DND-41 (cell line): ENCODE measurements at regions not wholly inside any gene's neighbourhood (a gene's known extent, or its start where the extent isn't known, plus 50 kb on each side); places are given as distances from the start of the nearest gene placed in this dataset.
A peak's percentile ranks its signal among the peaks of the same experiment; 100 is the strongest.

Experiments
- ATAC-seq: fragments of 200-7000 bp; cut with Tn5 transposase; 3 replicates; pipeline ENCODE4 v1.9.1; 2021; ENCODE audit warnings: low read depth; ENCODE audit not compliant: insufficient read depth
- DNase-seq: peaks from one replicate; pipeline ENCODE4 v3.0.0-alpha.2; 2020
- H2AFZ ChIP-seq: 2 replicates; pipeline ENCODE4 v1.6.0; 2012; ENCODE audit warnings: low read depth, low read length
- H3K27ac ChIP-seq: 2 replicates; pipeline ENCODE4 v1.5.1; 2012; ENCODE audit warnings: low read length, inconsistent platforms
- H3K27me3 ChIP-seq: fragments of 200-600 bp; sonication (generic); 2 replicates; pipeline ENCODE4 v1.6.0; 2012; ENCODE audit warnings: low read length, mild to moderate bottlenecking, inconsistent platforms; ENCODE audit not compliant: insufficient read depth, poor library complexity
- H3K36me3 ChIP-seq: 2 replicates; pipeline ENCODE4 v1.5.1; 2012; ENCODE audit warnings: low read length, inconsistent platforms; ENCODE audit not compliant: insufficient read depth
- H3K4me1 ChIP-seq: 2 replicates; pipeline ENCODE4 v1.5.1; 2012; ENCODE audit warnings: mild to moderate bottlenecking, low read length; ENCODE audit not compliant: insufficient read depth
- H3K4me2 ChIP-seq: 2 replicates; pipeline ENCODE4 v1.6.0; 2012; ENCODE audit warnings: mild to moderate bottlenecking, moderate library complexity, low read length, inconsistent platforms; ENCODE audit not compliant: insufficient read depth
- H3K4me3 ChIP-seq, 2 experiments: fragments of 200-600 bp in 1 of 2; shearing (Covaris generic) in 1 of 2; 2 replicates each; pipeline ENCODE4 v1.5.1; 2012 to 2016; ENCODE audit warnings: inconsistent platforms in 2 of 2, low read length in 2 of 2, mild to moderate bottlenecking in 2 of 2, low read depth in 1 of 2, moderate library complexity in 1 of 2
- H3K79me2 ChIP-seq: 2 replicates; pipeline ENCODE4 v1.6.0; 2012; ENCODE audit warnings: low read length, inconsistent platforms; ENCODE audit not compliant: insufficient read depth
- H3K9ac ChIP-seq: 2 replicates; pipeline ENCODE4 v1.6.0; 2012; ENCODE audit warnings: low read depth, mild to moderate bottlenecking, inconsistent platforms, low read length, moderate library complexity
- H3K9me3 ChIP-seq: 2 replicates; pipeline ENCODE4 v1.5.1; 2012; ENCODE audit warnings: low read length, moderate library complexity, mild to moderate bottlenecking, inconsistent platforms; ENCODE audit not compliant: insufficient read depth, severe bottlenecking
- H4K20me1 ChIP-seq: 2 replicates; pipeline ENCODE4 v1.6.0; 2012; ENCODE audit warnings: low read length; ENCODE audit not compliant: insufficient read depth
- EZH2 ChIP-seq: IDR thresholded peaks from 3 replicates; pipeline ENCODE4 v1.6.1; 2012; ENCODE audit warnings: borderline replicate concordance, low read depth, mild to moderate bottlenecking, moderate library complexity, low read length, inconsistent platforms; ENCODE audit not compliant: severe bottlenecking
- TF ChIP-seq, protein P1 (sequence below): IDR thresholded peaks from 2 replicates; pipeline ENCODE4 v1.5.1; 2012; ENCODE audit warnings: borderline replicate concordance, low read length, moderate library complexity, mild to moderate bottlenecking; ENCODE audit not compliant: poor library complexity, severe bottlenecking; ENCODE audit errors: extremely low read depth

- Histone ChIP-seq H3K36me3 (no peaks in the 10 kb centered on the region), H3K27me3 (no peaks in the 10 kb centered on the region), H3K27ac (no peak overlapping the region), H3K4me3 (no peak overlapping the region), H3K9ac (no peak overlapping the region), H3K4me2 (no peak overlapping the region), H4K20me1 (no peaks in the 10 kb centered on the region), H2AFZ (no peak overlapping the region), H3K4me1 (no peaks in the 10 kb centered on the region), H3K9me3 (no peaks in the 10 kb centered on the region), H3K79me2 (no peaks in the 10 kb centered on the region)
- no peak for ATAC-seq
- no peak for DNase-seq
- no peak for TF ChIP-seq EZH2
- TF ChIP-seq, protein P1, sequence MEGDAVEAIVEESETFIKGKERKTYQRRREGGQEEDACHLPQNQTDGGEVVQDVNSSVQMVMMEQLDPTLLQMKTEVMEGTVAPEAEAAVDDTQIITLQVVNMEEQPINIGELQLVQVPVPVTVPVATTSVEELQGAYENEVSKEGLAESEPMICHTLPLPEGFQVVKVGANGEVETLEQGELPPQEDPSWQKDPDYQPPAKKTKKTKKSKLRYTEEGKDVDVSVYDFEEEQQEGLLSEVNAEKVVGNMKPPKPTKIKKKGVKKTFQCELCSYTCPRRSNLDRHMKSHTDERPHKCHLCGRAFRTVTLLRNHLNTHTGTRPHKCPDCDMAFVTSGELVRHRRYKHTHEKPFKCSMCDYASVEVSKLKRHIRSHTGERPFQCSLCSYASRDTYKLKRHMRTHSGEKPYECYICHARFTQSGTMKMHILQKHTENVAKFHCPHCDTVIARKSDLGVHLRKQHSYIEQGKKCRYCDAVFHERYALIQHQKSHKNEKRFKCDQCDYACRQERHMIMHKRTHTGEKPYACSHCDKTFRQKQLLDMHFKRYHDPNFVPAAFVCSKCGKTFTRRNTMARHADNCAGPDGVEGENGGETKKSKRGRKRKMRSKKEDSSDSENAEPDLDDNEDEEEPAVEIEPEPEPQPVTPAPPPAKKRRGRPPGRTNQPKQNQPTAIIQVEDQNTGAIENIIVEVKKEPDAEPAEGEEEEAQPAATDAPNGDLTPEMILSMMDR, result no peak
Observed at GRCh38 chr7:17176371-17177032, 122.0 kb upstream of the AHR start.

DNA sequence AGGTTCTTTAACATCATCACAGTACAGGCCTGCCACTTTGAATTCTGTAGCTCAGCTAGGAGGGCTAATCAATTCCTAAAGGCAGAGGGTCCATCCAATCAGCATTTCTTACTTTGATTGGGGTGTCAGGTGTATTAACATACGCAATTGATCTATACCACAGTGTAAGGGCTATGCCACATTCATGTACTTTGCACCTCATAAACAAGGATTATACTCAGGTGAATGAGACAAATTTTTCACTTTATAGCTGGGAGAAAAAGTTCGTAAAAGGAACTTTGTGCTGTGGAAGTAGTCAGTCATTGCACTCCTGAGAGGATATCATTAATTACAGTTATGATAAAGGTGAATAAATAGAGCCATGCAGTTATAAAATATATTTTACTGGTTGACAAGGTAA is 119.9 kb upstream of the AHR start:
- DNase-seq, result no peak
- no peak overlapping the region for H2AFZ ChIP-seq
- H3K4me3 ChIP-seq, result no peak overlapping the region
- ATAC-seq, result no peak
- H3K79me2 ChIP-seq, result no peaks in the 10 kb centered on the region
- no peak overlapping the region for H3K4me2 ChIP-seq
- no peaks in the 10 kb centered on the region for H3K36me3 ChIP-seq
- H3K27ac ChIP-seq, result no peak overlapping the region
- H3K9ac ChIP-seq, result no peak overlapping the region
- H3K9me3 ChIP-seq, result no peaks in the 10 kb centered on the region
- H3K4me1 ChIP-seq, result no peaks in the 10 kb centered on the region
- no peak for TF ChIP-seq EZH2
- TF ChIP-seq, protein P1, result no peak
- H3K27me3 ChIP-seq, result no peaks in the 10 kb centered on the region
- no peaks in the 10 kb centered on the region for H4K20me1 ChIP-seq

GRCh38 chr7:17181482-17181881 is 117.0 kb upstream of the AHR start:
- peak overlapping the region; percentile 25; the same call in 1 of the 2 replicates for H2AFZ ChIP-seq
- no peak for DNase-seq
- H3K9me3 ChIP-seq, result no peaks in the 10 kb centered on the region
- no peaks in the 10 kb centered on the region for H3K79me2 ChIP-seq
- no peak overlapping the region for H3K4me3 ChIP-seq
- no peak overlapping the region for H3K9ac ChIP-seq
- no peaks in the 10 kb centered on the region for H3K27me3 ChIP-seq
- TF ChIP-seq, protein P1, result no peak
- no peak for TF ChIP-seq EZH2
- no peak for ATAC-seq
- H3K36me3 ChIP-seq, result no peaks in the 10 kb centered on the region
- H3K27ac ChIP-seq, result no peak overlapping the region
- no peaks in the 10 kb centered on the region for H3K4me1 ChIP-seq
- no peaks in the 10 kb centered on the region for H4K20me1 ChIP-seq
- H3K4me2 ChIP-seq, result no peak overlapping the region
